ENCODE measurements at regions not wholly inside any gene's neighbourhood (a gene's known extent, or its start where the extent isn't known, plus 50 kb on each side); places are given as distances from the start of the nearest gene placed in this dataset.
A peak's percentile ranks its signal among the peaks of the same experiment; 100 is the strongest.
"Not testable (repeated sequence)": the region's sequence is repeated elsewhere in the genome, so short reads cannot be mapped to it uniquely, and the experiment has no call there.

GRCh38 chr9:108803428-108804065 is 52.2 kb downstream of the ACTL7B start:
- DNase-seq: no peak

GRCh38 chr9:108802967-108803366 is 52.8 kb downstream of the ACTL7B start:
- DNase-seq: no peak

GRCh38 chr9:108801949-108802348 is 53.8 kb downstream of the ACTL7B start:
- DNase-seq: no peak

- peak; percentile 32 for DNase-seq
Observed at GRCh38 chr9:108800632-108801099, 55.1 kb downstream of the ACTL7B start.

- DNase-seq: no peak
Observed at GRCh38 chr9:108793573-108793972, 62.2 kb downstream of the ACTL7B start.

- DNase-seq: no peak
Observed at GRCh38 chr9:108789742-108790141, 66.0 kb downstream of the ACTL7B start.

GRCh38 chr9:108787690-108788048 is 68.1 kb downstream of the ACTL7B start:
- peak; percentile 50 for DNase-seq

GRCh38 chr9:108786901-108787689 is 68.7 kb downstream of the ACTL7B start:
- DNase-seq: peak; percentile 71

- no peak for DNase-seq
Observed at GRCh38 chr9:108786322-108786721, 69.5 kb downstream of the ACTL7B start.

- no peak for DNase-seq
Observed at GRCh38 chr9:108784998-108785397, 70.8 kb downstream of the ACTL7B start.

- peak; percentile 70 for DNase-seq
Observed at GRCh38 chr9:108783731-108784495, 71.9 kb downstream of the ACTL7B start.

- DNase-seq: peak; percentile 84
Observed at GRCh38 chr9:108783326-108783725, 72.5 kb downstream of the ACTL7B start.

- DNase-seq: peak; percentile 33
Observed at GRCh38 chr9:108780942-108781734, 74.6 kb downstream of the ACTL7B start.

GRCh38 chr9:108779551-108780325 is 76.0 kb downstream of the ACTL7B start:
- peak; percentile 38 for DNase-seq

GRCh38 chr9:108776920-108777639 is 78.7 kb downstream of the ACTL7B start:
- DNase-seq: no peak

- peak; percentile 82 for DNase-seq
Observed at GRCh38 chr9:108775901-108776306, 79.9 kb downstream of the ACTL7B start.

- not testable (repeated sequence) for DNase-seq
Observed at GRCh38 chr9:108774088-108774487, 81.7 kb downstream of the ACTL7B start.

GRCh38 chr9:108772301-108772894 is 83.4 kb downstream of the ACTL7B start:
- DNase-seq: no peak

- DNase-seq: no peak
Observed at GRCh38 chr9:108768744-108769143, 87.0 kb downstream of the ACTL7B start.

- no peak for DNase-seq
Observed at GRCh38 chr9:108766626-108767161, 89.1 kb downstream of the ACTL7B start.

All from tongue (tissue), 1 donor.